ENCODE measurements at regions not wholly inside any gene's neighbourhood (a gene's known extent, or its start where the extent isn't known, plus 50 kb on each side); places are given as distances from the start of the nearest gene placed in this dataset.

- TF ChIP-seq, protein P1, sequence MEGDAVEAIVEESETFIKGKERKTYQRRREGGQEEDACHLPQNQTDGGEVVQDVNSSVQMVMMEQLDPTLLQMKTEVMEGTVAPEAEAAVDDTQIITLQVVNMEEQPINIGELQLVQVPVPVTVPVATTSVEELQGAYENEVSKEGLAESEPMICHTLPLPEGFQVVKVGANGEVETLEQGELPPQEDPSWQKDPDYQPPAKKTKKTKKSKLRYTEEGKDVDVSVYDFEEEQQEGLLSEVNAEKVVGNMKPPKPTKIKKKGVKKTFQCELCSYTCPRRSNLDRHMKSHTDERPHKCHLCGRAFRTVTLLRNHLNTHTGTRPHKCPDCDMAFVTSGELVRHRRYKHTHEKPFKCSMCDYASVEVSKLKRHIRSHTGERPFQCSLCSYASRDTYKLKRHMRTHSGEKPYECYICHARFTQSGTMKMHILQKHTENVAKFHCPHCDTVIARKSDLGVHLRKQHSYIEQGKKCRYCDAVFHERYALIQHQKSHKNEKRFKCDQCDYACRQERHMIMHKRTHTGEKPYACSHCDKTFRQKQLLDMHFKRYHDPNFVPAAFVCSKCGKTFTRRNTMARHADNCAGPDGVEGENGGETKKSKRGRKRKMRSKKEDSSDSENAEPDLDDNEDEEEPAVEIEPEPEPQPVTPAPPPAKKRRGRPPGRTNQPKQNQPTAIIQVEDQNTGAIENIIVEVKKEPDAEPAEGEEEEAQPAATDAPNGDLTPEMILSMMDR (IDR thresholded peaks at IDR 0.05; ENCODE audit: insufficient read depth, missing control alignments): no peak
- DNase-seq (ENCODE audit: insufficient read length, low spot score): no peak
- no peak for FAIRE-seq
Measured at GRCh38 chr5:68435611-68436010, 220.1 kb downstream of the PIK3R1 start.

DNA sequence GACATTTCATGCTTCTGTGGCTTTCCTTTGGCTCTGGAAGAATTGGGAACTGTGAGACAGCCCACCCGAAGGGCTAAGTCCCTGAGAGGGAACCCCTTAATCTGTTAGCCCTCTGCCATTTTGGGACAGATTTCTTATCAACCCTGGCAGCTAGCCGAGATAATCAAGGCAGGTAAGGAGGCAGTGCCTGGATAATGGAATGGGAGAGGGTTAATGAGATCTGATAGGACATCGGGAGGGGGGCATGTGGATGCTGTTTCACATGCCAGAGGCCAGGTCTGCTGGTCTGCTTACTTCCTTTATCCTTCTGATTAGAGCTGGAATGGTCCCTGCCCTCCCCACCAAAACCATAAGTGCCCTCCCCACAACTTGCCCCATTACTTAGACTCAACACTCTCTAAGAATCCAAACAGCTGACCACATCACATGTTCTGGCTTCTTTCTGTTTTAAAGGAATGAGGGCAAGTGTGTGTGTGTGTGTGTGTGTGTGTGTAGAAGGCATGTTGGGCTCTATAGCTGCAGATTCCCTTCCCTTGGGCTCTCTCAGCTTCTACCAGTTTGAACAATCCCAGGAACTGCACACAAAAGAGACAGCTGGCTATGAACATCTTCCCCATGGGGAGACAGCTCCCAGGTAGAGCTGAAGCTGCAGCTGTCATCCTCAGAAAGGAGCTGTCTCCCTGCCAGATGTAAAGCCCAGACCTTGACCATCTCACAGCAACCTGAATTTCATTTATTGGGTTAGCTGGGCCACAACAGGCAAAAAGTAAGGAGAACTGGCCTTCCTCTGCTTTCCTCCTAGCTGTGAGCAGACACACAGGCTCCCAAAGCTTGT, 221.3 kb downstream of the PIK3R1 start:
- no peak for FAIRE-seq
- TF ChIP-seq, protein P1 (IDR thresholded peaks at IDR 0.05; ENCODE audit: insufficient read depth, missing control alignments): no peak
- no peak for DNase-seq (ENCODE audit: insufficient read length, low spot score)

- FAIRE-seq (no peak), DNase-seq (ENCODE audit: insufficient read length, low spot score) (no peak)
- TF ChIP-seq, protein P1 (IDR thresholded peaks at IDR 0.05; ENCODE audit: insufficient read depth, missing control alignments): no peak
Measured at GRCh38 chr5:68438876-68439275, 223.3 kb downstream of the PIK3R1 start.

GRCh38 chr5:68440245-68440644, 224.7 kb downstream of the PIK3R1 start:
- DNase-seq (ENCODE audit: insufficient read length, low spot score) (no peak), FAIRE-seq (no peak)
- TF ChIP-seq, protein P1 (IDR thresholded peaks at IDR 0.05; ENCODE audit: insufficient read depth, missing control alignments): no peak

DNA sequence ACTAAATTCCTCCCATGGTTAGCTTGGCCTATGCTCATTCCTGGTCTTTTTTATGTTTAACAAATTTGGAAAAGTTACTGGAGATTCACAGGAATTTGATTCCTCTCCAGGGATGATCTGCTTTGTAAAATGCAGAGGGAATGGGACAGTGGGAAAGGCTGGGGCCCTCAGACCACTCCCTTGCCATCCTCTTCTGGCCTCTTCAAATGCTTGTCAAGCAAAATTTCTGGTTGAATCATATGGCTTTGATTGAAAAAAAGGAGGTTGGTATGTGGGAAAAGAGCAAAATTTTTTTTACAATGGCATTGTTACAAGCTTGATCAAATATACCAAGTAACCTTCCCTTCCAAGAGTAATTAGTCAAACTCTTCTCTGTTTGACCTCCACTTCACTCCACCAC, 225.1 kb downstream of the PIK3R1 start:
- FAIRE-seq: no peak
- TF ChIP-seq, protein P1 (IDR thresholded peaks at IDR 0.05; ENCODE audit: insufficient read depth, missing control alignments): no peak
- no peak for DNase-seq (ENCODE audit: insufficient read length, low spot score)

DNA sequence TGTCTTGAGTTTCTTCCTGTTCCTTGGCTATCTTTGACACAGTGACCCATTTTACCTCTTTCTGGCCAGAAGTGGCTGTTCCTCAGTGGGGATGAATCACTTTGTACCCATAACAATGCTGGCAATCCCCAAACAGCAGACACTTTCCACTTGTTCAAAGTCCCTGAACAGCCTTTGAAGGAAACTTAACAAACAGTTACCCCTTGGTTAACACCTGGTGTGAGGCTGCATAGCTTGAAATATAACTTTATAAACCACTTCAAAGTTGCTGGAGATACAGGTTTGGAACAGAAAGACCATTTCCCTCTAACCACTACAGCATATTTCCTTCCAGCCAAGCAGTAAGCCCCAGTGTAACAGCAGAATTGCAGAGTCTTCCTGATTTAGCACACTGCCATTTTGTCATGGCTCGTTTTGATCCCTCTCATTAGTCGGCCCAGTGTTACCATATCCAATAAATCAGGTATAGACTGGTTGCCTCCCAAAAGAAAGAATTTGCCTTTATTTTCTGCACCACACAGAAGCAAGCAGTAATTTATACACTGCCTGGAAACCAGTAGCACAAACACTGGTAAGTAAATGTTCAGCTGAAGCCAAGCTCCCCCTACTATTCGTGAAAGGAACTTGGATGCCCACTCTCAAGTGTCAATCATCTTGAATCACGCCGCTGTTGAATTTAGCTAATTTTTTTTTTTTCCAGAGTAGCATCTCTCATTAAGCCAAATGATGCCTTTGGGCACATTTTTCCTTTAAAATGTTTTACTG, 225.9 kb downstream of the PIK3R1 start:
- TF ChIP-seq, protein P1 (IDR thresholded peaks at IDR 0.05; ENCODE audit: insufficient read depth, missing control alignments): no peak
- FAIRE-seq: no peak

DNA sequence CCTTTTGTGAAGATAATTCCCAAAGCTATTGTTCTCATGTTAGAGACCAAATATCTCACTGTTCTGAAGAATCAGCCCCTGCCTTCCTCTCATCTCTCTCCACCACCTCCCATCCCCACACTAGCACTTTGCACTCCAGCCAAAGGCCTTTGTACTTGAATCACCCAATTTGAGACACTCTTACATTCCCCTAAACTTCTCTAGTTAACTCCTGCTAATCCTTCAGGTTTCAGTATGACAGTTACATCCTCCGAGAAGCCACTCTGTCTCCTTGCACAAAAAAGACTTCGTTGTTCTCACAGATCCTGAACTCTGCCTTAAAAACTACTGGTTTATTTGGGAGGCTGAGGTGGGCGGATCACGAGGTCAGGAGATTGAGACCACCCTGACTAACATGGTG, 227.5 kb downstream of the PIK3R1 start:
- FAIRE-seq (no peak), DNase-seq (ENCODE audit: insufficient read length, low spot score) (no peak)
- TF ChIP-seq, protein P1 (IDR thresholded peaks at IDR 0.05; ENCODE audit: insufficient read depth, missing control alignments): no peak

More for the DNA sequence above, 225.9 kb downstream of the PIK3R1 start:
- DNase-seq (ENCODE audit: insufficient read length, low spot score): no peak

All from D721Med (cell line).